C1 segment of cervical spinal cord (tissue), 14 donors: ENCODE measurements at regions not wholly inside any gene's neighbourhood (a gene's known extent, or its start where the extent isn't known, plus 50 kb on each side); places are given as distances from the start of the nearest gene placed in this dataset.

Source experiments
- DNase-seq, 14 donors: peaks; one replicate each; lab custom pipeline; 2025; lab: John Stamatoyannopoulos, UW

DNA sequence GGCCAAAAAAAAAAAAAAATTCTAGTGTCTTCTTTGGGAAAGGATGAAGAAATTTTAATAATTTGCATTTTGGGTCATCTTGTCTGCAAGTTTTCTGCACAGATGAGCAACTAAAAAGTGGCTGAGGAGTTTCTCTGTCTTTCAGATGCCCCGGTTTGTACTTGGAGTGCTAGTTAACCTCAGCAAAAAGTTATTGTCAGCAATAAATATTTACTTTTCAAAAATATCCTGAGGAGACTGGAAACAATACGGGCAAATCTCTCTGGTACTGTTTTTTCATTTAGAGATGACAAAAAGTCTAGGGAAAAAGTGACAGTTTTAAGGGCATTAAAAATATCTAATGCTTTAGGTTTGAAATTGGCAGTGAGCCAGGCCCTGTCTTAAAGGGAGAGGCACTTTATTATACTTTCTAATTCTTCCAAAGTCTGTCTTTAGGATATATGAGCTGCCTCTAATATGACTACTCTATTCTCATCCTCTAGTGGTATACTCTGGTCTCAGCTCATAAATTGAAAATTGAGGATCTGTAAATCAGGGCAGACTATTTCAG is 436.0 kb upstream of the NR2F2 start:
- no peak for DNase-seq

- DNase-seq: no peak
Measured at GRCh38 chr15:95895508-95895907, 435.0 kb upstream of the NR2F2 start.

DNA sequence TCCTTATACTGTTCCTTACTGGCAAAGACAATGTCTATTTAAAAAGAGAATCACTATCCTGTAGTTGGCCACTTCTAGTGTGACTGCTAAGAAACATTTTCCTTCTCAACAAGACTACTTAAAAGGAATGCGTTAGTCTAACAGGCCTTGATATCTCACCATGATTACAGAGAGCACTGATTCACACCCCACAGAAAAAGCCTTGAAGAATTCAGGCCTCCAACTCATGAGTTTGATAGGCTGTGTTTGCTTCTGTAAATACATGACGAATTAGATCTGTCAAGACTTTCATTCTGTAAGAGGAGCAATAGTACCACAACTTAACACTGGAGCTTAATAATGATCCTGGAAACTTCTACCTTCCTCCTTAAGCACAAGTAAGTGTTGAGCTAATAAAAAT is 432.8 kb upstream of the NR2F2 start:
- DNase-seq: no peak

DNA sequence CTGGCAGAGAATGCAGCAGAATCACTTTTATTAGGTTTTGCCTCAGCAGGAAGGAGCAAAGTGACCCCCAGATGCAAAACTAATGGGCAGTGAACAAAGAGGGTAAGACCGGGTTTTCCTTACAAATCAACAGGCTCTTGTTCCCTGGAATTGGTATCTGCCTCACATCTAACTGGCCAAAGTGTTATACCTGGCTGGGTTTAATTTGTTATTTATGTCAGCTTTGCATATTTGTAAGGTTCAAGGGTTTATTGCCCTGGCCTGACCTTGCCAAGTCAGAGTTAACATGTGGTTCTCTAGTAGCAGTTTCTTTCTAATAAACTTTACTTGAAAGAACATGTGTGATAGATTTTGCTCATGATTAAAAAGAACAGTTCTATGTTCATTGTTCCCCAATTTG is 431.7 kb upstream of the NR2F2 start:
- no peak for DNase-seq

DNA sequence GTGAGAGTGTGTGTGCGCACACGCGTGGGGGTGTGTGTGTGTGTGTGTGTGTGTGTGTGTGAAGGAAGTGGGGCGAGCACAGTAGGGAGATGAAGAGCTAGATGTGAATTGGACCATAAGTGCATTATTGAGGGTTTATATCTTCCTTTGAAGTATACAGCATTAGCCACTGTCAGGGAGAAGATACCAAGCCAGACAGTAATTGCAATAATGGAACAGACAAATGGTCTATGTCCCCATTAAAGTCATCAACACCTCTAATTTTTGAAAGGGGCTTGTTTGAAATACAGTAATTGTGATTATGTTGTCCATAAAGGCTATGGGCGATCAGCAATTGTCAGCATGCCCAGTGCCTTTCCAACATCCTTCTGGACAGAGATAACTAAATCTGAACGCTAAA is 429.2 kb upstream of the NR2F2 start:
- no peak for DNase-seq

DNA sequence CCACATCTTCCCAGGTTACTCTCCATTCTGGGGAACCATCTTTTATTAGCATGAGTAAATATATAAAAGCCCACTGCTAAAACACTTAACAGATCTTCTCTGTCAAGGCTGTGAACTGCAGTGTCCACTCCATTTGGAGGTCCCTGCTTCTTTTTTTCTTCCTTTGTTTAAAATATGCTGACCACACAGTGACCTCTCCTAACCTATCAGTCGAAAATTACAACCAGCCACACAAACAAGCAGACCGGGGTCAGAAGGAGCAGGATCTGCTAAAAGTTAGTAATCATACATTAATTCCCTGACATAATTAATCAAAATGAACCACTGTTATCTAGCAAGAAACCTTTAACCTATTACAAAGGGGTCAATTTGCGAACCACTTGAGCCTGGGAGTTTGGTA is 427.9 kb upstream of the NR2F2 start:
- DNase-seq: no peak

GRCh38 chr15:95903352-95903751 is 427.1 kb upstream of the NR2F2 start:
- no peak for DNase-seq

DNA sequence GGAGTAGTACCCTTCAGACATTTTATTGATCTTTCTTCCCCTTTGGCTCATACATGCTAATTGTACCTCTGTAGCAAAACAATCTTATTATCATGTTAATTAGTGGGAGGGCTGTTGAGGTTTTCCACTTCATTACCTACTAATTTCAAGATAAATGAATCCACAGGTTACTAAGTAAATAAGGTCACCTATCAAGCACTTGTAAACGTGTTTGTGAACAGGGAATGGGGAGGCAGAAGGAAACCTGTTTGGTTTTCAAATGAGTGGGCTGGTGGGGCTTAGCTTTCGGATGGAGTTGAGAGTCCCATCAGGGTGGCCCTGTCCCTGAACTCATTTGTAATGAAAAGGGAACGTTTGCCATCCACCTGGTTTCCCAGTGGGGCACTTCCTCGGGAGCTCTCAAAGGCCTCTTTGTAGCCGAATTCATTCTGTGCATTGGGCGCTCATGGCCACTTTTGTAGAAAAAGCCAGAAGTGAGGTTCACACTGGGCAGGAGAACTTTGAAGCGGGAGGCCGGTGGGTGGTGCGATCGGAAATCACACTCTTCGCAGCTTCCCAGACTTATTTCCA is 419.8 kb upstream of the NR2F2 start:
- no peak for DNase-seq

DNA sequence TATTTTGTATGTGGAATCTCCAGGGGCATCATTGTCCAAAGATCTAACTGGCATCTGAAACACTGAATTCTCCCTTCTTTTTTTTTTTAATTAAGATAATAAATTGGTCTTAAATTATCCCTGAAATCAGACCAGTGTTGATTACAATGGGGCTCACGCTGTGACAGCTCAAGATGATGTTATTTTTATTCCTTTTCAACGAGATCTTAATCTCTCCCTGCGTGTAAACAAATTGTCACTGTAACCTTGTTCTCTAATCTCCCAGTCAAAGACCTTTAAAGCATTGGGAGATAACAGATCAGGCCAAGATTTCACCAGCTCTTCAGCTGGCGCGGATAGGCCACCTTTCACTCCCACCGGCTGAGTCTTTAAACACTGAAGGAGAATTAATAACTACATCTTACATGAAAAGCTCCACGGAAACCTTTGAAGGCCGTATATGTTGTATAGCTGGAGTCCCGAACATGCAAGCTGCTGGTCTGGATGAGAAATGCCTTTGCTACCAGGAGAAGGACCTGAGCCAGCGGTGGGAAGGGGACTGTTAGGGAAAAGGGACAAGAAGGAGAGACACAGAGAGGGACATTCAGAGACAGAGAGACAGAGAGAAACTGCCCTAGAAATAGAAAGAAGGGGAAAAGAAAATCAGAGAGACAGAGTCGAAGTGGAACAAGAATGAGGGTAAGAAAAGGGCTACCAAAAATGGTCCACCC is 418.8 kb upstream of the NR2F2 start:
- no peak for DNase-seq

- no peak for DNase-seq
Measured at GRCh38 chr15:95912280-95912625, 418.2 kb upstream of the NR2F2 start.

DNA sequence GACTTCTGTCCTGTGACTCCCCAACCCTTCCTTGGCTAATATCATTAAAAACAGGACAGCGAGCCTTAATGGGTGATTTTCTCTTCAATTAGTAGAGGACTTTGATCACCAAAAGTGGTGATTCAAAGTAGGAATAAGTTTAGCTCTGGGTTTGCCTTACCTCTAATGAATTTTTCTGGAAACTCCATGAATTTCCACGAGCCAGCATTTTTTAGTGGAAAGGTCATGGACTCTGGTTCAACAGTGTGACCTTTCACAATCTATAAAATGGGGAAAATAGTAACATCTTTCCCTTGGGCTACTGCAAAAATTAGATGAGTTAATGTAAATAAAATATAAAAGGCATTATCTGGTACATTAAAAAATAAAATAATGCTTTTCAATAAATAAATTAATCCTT is 417.8 kb upstream of the NR2F2 start:
- DNase-seq: no peak

- DNase-seq: no peak
Measured at GRCh38 chr15:95916568-95916967, 413.9 kb upstream of the NR2F2 start.

DNA sequence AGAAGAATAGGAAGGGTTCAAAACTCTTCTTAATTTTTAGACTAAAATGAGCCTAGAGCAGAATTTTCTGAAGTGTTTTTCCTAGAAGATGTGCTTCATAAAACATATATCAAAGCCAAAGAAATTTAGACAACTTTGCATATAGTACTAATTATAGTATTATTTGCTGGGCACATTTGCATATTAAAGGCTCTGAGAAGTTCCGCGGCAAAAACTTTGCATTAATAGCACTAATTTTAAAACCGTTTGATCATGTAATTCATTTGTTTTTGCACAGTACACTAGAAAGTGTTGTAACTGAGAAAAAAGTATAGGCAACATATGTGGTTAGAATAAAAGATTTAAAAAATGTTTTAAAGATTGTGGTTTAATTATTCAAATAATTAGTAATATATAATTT is 412.0 kb upstream of the NR2F2 start:
- DNase-seq: no peak

DNA sequence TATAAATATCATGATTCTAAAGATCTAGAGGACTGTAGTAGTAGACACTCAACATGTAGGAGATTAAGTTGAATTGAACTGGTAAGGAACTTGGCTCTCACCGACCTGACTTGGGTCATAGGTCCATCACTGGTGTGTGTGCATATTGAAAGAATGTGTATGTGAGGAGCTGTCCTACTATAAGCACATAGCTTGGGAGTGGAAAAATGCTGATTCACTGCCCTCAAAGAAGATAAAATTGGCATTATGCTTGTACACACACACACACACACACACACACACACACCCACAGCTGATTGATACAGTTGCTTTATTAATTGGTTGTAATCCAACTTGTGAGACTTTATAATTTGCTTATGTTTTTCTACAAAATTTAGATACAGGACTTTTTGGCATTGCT is 411.0 kb upstream of the NR2F2 start:
- no peak for DNase-seq

GRCh38 chr15:95921404-95921803 is 409.1 kb upstream of the NR2F2 start:
- no peak for DNase-seq

GRCh38 chr15:95922431-95922830 is 408.1 kb upstream of the NR2F2 start:
- DNase-seq: no peak

DNA sequence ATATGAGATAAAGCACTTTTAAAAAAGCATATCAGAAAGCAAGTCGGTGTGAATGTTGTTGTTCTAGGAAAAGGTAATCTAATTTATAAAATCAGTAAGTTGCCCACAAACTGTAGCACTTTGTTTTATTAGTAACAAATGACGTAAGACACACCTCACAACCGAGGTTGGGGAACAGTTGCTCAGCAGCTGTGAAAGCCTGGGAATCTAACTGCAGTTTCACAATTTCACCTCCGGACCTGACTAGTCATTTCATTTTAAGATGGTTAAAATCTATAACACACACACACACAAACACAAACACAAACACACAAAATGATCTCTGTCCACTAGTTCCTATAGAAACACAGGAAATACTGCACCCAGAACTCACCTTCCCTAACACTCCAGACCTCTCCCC is 406.7 kb upstream of the NR2F2 start:
- no peak for DNase-seq

DNA sequence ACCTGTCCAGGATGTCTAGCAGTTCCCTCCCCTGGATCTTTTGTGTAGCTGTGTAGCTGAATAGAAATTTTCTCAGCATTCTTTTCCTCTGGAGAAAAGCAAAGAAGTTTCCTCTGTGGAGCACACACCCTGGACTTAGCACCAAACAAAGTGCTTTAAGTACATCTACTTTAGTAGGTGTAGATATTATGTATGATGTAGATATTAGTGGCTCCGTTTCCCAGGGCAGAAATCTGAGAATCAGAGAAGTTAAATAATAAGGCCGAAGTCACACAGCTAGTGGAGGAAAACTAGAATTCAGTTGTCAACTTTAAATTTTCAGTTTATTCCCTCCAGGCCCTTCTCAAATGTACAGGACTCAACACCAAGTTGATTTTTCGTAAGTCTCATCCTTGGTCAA is 401.7 kb upstream of the NR2F2 start:
- no peak for DNase-seq

DNA sequence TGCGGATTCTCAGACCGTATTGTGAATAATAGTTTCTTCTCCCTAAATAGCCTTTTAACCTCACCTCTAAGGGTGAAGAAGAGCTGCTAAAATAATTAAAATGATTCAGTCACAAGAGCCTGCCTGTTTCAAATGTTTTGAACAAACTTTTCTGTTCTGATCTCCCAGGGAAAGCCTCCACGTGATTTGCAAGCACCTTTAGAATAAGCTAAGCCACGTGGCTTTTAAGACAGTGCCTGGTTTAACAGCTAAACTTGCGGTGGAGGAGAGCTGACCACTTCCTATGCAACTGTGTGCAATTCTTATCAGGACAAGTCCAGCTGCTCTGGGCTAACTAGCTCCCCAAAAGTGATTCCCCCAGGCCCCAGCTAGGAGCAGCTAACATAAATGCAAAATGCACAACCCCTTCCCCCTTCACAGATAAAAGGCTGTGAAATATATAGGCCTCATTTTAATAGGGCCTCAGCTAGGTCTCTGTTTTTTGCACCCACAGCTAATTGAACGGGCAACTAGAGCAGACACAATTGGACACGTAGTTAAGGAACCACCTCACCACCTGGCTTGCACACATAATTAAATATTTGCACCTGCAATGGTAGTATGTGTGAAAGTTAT is 401.2 kb upstream of the NR2F2 start:
- no peak for DNase-seq

DNA sequence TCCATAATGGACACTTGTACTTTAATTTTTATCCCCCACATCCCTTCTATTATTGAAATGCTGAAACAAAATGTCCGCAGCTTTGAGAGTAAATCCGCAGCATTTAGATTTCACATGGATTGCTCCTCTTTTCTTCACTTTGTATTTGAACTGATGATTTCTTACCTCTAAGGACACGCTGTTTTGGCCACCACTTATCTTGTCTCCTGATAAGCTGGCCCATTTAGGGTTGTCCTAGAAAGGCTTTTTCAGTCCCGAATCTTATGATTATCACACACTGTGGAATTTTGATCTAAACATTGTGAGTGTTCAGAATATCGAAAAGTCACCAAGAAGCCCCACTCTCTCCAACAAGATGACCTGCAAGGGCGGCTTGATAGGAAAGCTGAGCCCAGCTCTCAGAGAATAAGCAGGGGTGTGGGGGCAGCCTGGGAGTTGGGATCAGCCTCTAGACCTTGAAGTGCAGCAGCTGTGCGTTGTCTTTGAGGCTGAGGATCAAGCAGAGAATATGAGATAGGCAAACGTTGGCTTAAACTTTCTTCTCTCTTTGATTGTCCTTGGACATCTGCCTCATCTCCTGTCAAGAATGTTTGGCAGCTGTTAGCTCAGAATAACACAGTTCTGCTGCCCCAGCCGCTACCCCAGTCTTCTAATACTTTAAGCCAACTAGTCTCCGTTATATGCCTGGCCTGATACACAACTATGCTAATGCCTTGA is 399.7 kb upstream of the NR2F2 start:
- DNase-seq: no peak

DNA sequence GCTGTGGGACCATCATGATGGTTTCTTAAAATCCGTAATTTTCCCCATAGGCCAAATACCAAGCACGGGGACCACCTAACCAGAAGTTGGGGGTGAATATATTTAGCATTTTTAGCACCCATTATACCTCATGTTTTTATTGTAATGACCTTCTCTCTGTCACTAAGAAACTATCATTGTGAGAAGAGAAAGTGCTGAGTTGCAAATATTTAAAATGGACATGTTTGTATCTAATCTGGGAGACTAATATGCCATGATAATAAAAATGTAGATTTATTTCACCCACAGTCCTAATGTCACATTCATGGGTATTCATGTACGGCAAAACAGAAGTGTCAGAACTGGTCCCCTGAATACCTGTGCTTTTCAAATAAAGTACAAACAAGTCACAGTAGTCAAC is 398.9 kb upstream of the NR2F2 start:
- no peak for DNase-seq

DNA sequence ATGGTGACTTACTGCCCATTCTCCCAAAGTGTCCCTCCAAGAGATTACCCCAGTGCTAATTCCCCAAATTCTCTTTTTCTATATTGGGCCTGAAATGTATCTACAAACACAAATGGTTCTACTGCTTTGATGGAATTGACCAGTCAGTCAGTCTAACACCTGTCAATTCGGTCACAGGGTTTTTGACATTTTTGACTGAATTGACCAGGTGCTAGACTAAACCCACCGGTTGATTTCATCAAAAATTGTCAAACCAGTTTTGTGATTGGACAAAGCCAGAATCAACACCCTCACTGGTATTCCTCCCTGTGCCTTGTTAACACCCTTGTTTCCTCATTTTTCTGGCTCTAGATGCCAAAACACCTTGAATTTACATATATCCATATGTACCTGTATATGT is 398.4 kb upstream of the NR2F2 start:
- no peak for DNase-seq

GRCh38 chr15:95932676-95933075 is 397.8 kb upstream of the NR2F2 start:
- no peak for DNase-seq
